ENCODE measurements at regions not wholly inside any gene's neighbourhood (a gene's known extent, or its start where the extent isn't known, plus 50 kb on each side); places are given as distances from the start of the nearest gene placed in this dataset.

DNA sequence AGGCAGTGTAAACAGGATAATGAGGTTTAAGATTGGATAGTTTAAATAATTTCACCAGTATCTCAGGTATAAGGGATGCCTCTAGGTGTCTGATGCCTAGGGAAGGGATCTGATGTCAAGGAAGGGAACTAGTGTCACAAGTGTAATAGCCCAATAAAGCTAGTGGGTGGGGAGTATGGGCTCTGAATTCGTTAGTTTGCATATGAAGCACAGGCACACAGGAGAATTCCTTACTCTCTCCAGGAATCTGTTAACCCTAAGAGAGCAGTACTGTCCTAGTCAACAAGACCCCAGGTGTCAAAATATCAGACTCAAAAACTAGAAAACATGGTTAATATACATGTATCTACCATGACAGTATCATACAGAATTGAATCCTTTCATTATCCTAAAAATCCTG lies 352.5 kb upstream of the CYLC2 start:
- TF ChIP-seq, protein P1, sequence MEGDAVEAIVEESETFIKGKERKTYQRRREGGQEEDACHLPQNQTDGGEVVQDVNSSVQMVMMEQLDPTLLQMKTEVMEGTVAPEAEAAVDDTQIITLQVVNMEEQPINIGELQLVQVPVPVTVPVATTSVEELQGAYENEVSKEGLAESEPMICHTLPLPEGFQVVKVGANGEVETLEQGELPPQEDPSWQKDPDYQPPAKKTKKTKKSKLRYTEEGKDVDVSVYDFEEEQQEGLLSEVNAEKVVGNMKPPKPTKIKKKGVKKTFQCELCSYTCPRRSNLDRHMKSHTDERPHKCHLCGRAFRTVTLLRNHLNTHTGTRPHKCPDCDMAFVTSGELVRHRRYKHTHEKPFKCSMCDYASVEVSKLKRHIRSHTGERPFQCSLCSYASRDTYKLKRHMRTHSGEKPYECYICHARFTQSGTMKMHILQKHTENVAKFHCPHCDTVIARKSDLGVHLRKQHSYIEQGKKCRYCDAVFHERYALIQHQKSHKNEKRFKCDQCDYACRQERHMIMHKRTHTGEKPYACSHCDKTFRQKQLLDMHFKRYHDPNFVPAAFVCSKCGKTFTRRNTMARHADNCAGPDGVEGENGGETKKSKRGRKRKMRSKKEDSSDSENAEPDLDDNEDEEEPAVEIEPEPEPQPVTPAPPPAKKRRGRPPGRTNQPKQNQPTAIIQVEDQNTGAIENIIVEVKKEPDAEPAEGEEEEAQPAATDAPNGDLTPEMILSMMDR (conservative IDR thresholded peaks at IDR 0.05; ENCODE audit: low read depth, low read length), result no peak
- no peak for TF ChIP-seq EZH2 (IDR thresholded peaks at IDR 0.05; ENCODE audit: borderline replicate concordance, low read depth, low read length, poor library complexity, severe bottlenecking)
